Skeletal muscle tissue (tissue), 3 donors: ENCODE measurements at regions not wholly inside any gene's neighbourhood (a gene's known extent, or its start where the extent isn't known, plus 50 kb on each side); places are given as distances from the start of the nearest gene placed in this dataset.

Experiments used
- H3K27ac ChIP-seq: one replicate; pipeline ENCODE4 v1.7.0; 2013; ENCODE audit warnings: mild to moderate bottlenecking, low read depth, low read length, inconsistent platforms
- H3K27me3 ChIP-seq, 3 donors: one replicate each; pipeline ENCODE4 v1.7.0; 2013; ENCODE audit warnings: low read length in 3 of 3; ENCODE audit not compliant: control insufficient read depth in 3 of 3, insufficient read depth in 3 of 3
- H3K36me3 ChIP-seq, 3 donors: one replicate each; pipeline ENCODE4 v1.7.0; 2013; ENCODE audit warnings: low read length in 3 of 3; ENCODE audit not compliant: control insufficient read depth in 3 of 3, insufficient read depth in 3 of 3
- H3K4me1 ChIP-seq, 3 donors: one replicate each; pipeline ENCODE4 v1.7.0; 2013; ENCODE audit warnings: low read length in 3 of 3, mild to moderate bottlenecking in 3 of 3; ENCODE audit not compliant: control insufficient read depth in 3 of 3, insufficient read depth in 3 of 3
- H3K4me3 ChIP-seq, 3 donors: one replicate each; pipeline ENCODE4 v1.7.0; 2013; ENCODE audit warnings: low read length in 3 of 3
- H3K9ac ChIP-seq, 3 donors: one replicate each; pipeline ENCODE4 v1.7.0; 2013; ENCODE audit warnings: low read length in 3 of 3, mild to moderate bottlenecking in 3 of 3, moderate library complexity in 2 of 3, low read depth in 1 of 3
- H3K9me3 ChIP-seq, 3 donors: one replicate each; pipeline ENCODE4 v1.7.0; 2013; ENCODE audit warnings: low read length in 3 of 3; ENCODE audit not compliant: control insufficient read depth in 3 of 3
- donor health status: Osteomylitis.

DNA sequence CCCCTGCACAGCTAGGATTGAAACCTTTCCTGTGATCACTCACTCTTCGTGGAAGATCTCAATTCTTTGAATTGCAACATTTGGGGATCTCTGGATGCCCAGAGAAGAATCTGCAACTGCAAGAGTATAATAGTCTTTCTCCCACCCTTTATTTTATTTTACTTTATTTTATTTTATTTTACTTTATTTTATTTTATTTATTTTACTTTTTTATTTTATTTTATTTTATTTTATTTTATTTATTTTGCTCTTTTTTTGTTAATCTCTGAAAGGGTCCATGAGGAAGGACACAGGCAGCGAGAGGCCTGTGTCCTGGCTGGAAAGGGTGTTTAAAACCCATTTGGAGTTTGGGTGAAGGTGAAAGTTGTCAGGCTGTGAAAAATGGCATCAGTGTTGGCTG is 181.4 kb downstream of the TMEM182 start:
- no peaks in the 10 kb centered on the region for H3K27me3 ChIP-seq
- no peaks in the 10 kb centered on the region for H3K4me1 ChIP-seq

GRCh38 chr2:102950371-102950946 is 188.6 kb downstream of the TMEM182 start:
- Histone ChIP-seq H3K36me3 (no peaks in the 10 kb centered on the region), H3K4me3 (no peak overlapping the region), H3K4me1 (no peaks in the 10 kb centered on the region), H3K9me3 (no peaks in the 10 kb centered on the region), H3K9ac (no peak overlapping the region), H3K27ac (no peak overlapping the region), H3K27me3 (no peaks in the 10 kb centered on the region)

More for the DNA sequence above, 181.4 kb downstream of the TMEM182 start:
- Histone ChIP-seq H3K27ac (no peak overlapping the region), H3K36me3 (no peaks in the 10 kb centered on the region), H3K9ac (no peak overlapping the region), H3K4me3 (no peak overlapping the region), H3K9me3 (peaks cover 0 to 3% (median 2%) of the 10 kb centered on the region in 3 donors)

DNA sequence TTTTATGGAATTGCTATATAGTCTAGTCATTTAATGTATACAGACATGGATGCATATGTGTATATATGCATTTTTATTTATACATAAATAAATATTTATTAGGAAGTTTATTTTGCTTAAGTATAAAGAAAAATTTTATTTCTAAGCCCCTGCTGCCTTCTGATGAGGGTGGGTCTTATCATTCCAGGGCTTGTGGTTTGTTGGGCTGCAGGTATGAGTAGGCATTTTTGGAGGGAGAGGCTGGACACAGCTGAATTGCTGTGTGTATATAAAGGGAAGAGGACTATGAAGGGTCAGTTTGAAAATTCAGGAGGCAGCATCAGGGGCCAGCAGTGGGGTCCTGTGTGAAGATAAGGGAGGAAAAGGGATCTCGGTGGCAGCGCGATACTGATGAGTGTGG is 189.4 kb downstream of the TMEM182 start:
- H3K27me3 ChIP-seq = no peaks in the 10 kb centered on the region
- no peaks in the 10 kb centered on the region for H3K9me3 ChIP-seq

DNA sequence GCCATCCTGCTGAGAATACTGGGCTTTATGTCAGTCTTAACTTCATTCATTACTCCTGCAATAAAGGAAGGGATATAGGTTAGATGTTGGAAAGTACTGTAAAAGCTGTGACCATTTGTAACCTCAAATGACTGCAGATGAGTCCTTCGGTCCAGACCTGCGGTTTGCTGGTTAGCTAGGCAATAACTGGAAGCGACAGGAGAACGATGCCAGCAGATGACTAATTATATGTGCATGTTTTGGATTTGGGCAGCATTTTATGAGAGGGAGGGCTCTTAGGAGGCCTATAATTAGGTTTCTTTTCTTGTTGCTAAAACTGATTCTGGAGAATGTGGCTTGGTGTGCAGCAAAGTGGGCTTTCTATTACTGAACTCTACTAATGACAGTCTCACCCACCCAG is 205.6 kb downstream of the TMEM182 start:
- Histone ChIP-seq H3K27ac (no peak overlapping the region), H3K36me3 (no peaks in the 10 kb centered on the region), H3K4me3 (no peak overlapping the region), H3K27me3 (no peaks in the 10 kb centered on the region), H3K4me1 (no peaks in the 10 kb centered on the region), H3K9me3 (no peaks in the 10 kb centered on the region), H3K9ac (no peak overlapping the region)

More for the DNA sequence above, 189.4 kb downstream of the TMEM182 start:
- no peak overlapping the region for H3K9ac ChIP-seq
- no peaks in the 10 kb centered on the region for H3K36me3 ChIP-seq
- no peaks in the 10 kb centered on the region for H3K4me1 ChIP-seq
- no peak overlapping the region for H3K27ac ChIP-seq
- H3K4me3 ChIP-seq = no peak overlapping the region

GRCh38 chr2:102968375-102968774 is 206.5 kb downstream of the TMEM182 start:
- Histone ChIP-seq H3K9ac (no peak overlapping the region), H3K27me3 (no peaks in the 10 kb centered on the region), H3K4me1 (no peaks in the 10 kb centered on the region), H3K27ac (no peak overlapping the region), H3K9me3 (no peaks in the 10 kb centered on the region), H3K4me3 (no peak overlapping the region), H3K36me3 (no peaks in the 10 kb centered on the region)

- Histone ChIP-seq H3K27ac (no peak overlapping the region), H3K9me3 (no peaks in the 10 kb centered on the region), H3K27me3 (no peaks in the 10 kb centered on the region), H3K4me3 (no peak overlapping the region), H3K4me1 (peaks cover 0 to 6% (median 0%) of the 10 kb centered on the region in 3 donors), H3K9ac (no peak overlapping the region), H3K36me3 (no peaks in the 10 kb centered on the region)
These were observed 209.9 kb downstream of the TMEM182 start for GRCh38 chr2:102971701-102972100.

DNA sequence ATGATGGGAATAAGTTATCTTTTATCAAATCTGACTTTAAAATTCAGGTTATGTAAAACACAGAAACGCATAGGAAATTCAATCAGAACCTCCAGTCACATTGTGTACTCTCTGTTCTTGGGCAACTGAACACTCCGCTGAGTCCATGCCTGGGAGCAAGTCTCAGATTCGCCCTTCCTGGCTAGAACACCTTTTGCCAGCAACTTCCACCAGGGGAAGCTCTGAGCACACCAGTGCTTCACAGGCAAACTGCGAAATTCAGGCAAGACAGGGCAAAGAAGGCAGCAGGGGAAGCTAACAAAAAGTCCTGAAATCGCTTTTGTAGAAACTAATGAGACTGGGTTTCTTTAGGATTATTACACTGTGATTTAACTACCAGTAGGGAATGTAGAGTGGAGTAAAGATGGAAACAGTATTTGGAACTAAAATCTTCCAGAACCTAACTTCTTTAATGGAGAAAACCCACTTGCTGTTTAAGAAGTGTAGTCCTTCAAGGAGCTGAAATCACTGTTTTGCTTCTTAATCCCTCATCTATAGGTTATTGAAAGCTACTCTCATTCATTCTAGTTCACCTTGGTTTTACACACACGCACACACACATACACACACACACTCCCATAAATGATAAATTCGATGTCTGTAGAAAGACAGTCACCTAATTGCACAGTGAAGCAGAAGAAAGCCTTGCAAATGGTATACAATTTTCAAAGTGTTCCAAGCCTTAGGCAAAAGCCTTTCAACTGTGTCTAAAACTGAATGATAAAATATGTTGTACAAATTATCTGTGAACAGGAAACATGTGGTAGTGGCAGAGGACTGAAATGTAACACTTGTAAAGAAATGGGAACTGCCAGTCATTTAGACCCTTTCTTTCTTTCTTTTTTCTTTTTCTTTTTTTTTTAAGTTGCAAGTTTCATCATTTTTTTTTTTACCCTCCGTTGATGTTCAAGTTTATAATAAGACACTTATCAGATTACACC is 214.5 kb downstream of the TMEM182 start:
- Histone ChIP-seq H3K27ac (no peak overlapping the region), H3K4me3 (no peak overlapping the region), H3K9me3 (no peaks in the 10 kb centered on the region), H3K9ac (no peak overlapping the region), H3K4me1 (peaks cover 0 to 6% (median 0%) of the 10 kb centered on the region in 3 donors), H3K36me3 (no peaks in the 10 kb centered on the region), H3K27me3 (no peaks in the 10 kb centered on the region)

DNA sequence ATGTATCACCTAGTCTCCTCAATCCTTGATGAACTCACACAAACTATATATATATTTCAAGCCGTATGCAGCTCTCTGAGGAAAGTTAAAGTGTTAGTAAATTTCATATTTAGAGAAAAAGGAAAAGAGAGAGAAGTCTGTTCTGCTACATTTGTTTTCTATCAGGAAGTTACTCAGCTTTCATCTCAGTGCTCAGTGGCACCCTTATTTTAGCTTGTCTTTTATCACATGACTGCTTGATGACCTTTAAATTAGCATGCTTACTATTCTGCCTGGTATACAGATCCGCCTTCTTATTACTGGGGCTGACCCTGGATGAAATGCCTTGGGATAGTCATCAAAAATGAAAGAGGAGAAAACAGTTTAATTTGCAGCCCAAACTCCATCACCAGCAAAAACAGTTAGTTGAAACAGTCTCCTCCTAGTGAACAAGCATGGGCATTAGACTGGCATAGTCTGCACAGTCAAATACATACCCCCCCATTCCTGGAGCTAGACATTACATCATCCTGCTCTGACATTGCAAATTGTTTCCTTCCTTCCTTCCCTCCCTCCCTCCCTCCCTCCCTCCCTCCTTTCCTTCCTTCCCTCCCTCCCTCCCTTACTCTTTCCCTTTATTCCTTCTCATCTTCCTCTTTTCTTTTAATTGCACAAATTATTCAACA is 215.7 kb downstream of the TMEM182 start:
- Histone ChIP-seq H3K4me1 (peaks cover 0 to 6% (median 0%) of the 10 kb centered on the region in 3 donors), H3K36me3 (no peaks in the 10 kb centered on the region), H3K9ac (no peak overlapping the region), H3K27me3 (no peaks in the 10 kb centered on the region), H3K9me3 (no peaks in the 10 kb centered on the region), H3K4me3 (no peak overlapping the region), H3K27ac (no peak overlapping the region)

- no peak overlapping the region for H3K4me3 ChIP-seq
- no peak overlapping the region for H3K9ac ChIP-seq
- H3K27me3 ChIP-seq = no peaks in the 10 kb centered on the region
- H3K4me1 ChIP-seq = peaks cover 0 to 6% (median 0%) of the 10 kb centered on the region in 3 donors
- no peaks in the 10 kb centered on the region for H3K9me3 ChIP-seq
- no peak overlapping the region for H3K27ac ChIP-seq
- no peaks in the 10 kb centered on the region for H3K36me3 ChIP-seq
These were observed 216.3 kb downstream of the TMEM182 start for GRCh38 chr2:102978091-102978490.

GRCh38 chr2:102979429-102979828 is 217.6 kb downstream of the TMEM182 start:
- Histone ChIP-seq H3K9me3 (no peaks in the 10 kb centered on the region), H3K27ac (no peak overlapping the region), H3K4me3 (no peak overlapping the region), H3K4me1 (peaks cover 0 to 6% (median 0%) of the 10 kb centered on the region in 3 donors), H3K9ac (no peak overlapping the region), H3K36me3 (no peaks in the 10 kb centered on the region), H3K27me3 (no peaks in the 10 kb centered on the region)
